Liver (tissue), 8 donors: ENCODE measurements at regions not wholly inside any gene's neighbourhood (a gene's known extent, or its start where the extent isn't known, plus 50 kb on each side); places are given as distances from the start of the nearest gene placed in this dataset.

Experiments used
- DNase-seq: peaks from one replicate; pipeline ENCODE4 v3.0.0-alpha.2; 2017; ENCODE audit warnings: low spot score
- H3K27ac ChIP-seq, 2 donors: one replicate each; pipeline ENCODE4 v1.7.0; 2013; ENCODE audit warnings: inconsistent platforms in 2 of 2, low read length in 2 of 2, control low read depth in 1 of 2, low read depth in 1 of 2, mild to moderate bottlenecking in 1 of 2
- H3K27me3 ChIP-seq, 4 donors: one replicate each; pipeline versions ENCODE4 v1.6.1 to v1.7.0; 2013; ENCODE audit warnings: low read length in 3 of 4, inconsistent platforms in 1 of 4, mild to moderate bottlenecking in 1 of 4, moderate library complexity in 1 of 4; ENCODE audit not compliant: control insufficient read depth in 4 of 4, insufficient read depth in 4 of 4
- H3K36me3 ChIP-seq, 4 donors: one replicate each; pipeline versions ENCODE4 v1.6.1 to v1.7.0; 2013; ENCODE audit warnings: low read length in 3 of 4, mild to moderate bottlenecking in 3 of 4, low read depth in 1 of 4, moderate library complexity in 1 of 4; ENCODE audit not compliant: control insufficient read depth in 4 of 4, insufficient read depth in 3 of 4
- H3K4me1 ChIP-seq, 4 donors: one replicate each; pipeline versions ENCODE4 v1.6.1 to v1.7.0; 2013; ENCODE audit warnings: low read length in 3 of 4, mild to moderate bottlenecking in 3 of 4, moderate library complexity in 1 of 4; ENCODE audit not compliant: control insufficient read depth in 4 of 4, insufficient read depth in 4 of 4
- H3K4me3 ChIP-seq, 3 donors: one replicate each; pipeline versions ENCODE4 v1.6.1 to v1.7.0; 2013; ENCODE audit warnings: low read length in 3 of 3, control low read depth in 1 of 3, low read depth in 1 of 3, mild to moderate bottlenecking in 1 of 3
- H3K9ac ChIP-seq, 2 donors: one replicate each; pipeline ENCODE4 v1.7.0; 2013; ENCODE audit warnings: low read length in 2 of 2, mild to moderate bottlenecking in 2 of 2, moderate library complexity in 2 of 2, control low read depth in 1 of 2, low read depth in 1 of 2
- H3K9me3 ChIP-seq, 4 donors: one replicate each; pipeline versions ENCODE4 v1.6.1 to v1.7.0; 2013; ENCODE audit warnings: low read length in 3 of 4; ENCODE audit not compliant: control insufficient read depth in 4 of 4
- CTCF ChIP-seq: fragments of 150-350 bp; IDR thresholded peaks from 2 replicates; pipeline ENCODE4 v1.5.1; 2017; ENCODE audit warnings: improper control_type of control experiment, low read depth, low read length; ENCODE audit not compliant: missing input control
- EGR1 ChIP-seq, 2 donors: IDR thresholded peaks; 2 replicates each; pipeline ENCODE4 v1.6.1; 2016 to 2018; ENCODE audit warnings: antibody characterized with exemption in 2 of 2, low read depth in 2 of 2
- FOXA1 ChIP-seq: IDR thresholded peaks from 2 replicates; pipeline ENCODE4 v1.6.1; 2016; ENCODE audit warnings: antibody characterized with exemption
- FOXA2 ChIP-seq: IDR thresholded peaks from 2 replicates; pipeline ENCODE4 v1.6.1; 2016; ENCODE audit warnings: antibody characterized with exemption
- GABPA ChIP-seq, 2 donors: IDR thresholded peaks in 1 of 2; conservative IDR thresholded peaks in 1 of 2; 2 replicates each; pipeline ENCODE4 v1.6.1; 2016; ENCODE audit warnings: antibody characterized with exemption in 2 of 2, mild to moderate bottlenecking in 1 of 2, moderate library complexity in 1 of 2
- HNF4A ChIP-seq, 2 donors: conservative IDR thresholded peaks; 2 replicates each; pipeline ENCODE4 v1.6.1; 2016; ENCODE audit warnings: antibody characterized with exemption in 2 of 2, mild to moderate bottlenecking in 2 of 2
- HNF4G ChIP-seq: IDR thresholded peaks from 2 replicates; pipeline ENCODE4 v1.6.1; 2016; ENCODE audit warnings: antibody characterized with exemption
- JUND ChIP-seq, 2 donors: IDR thresholded peaks; 2 replicates each; pipeline ENCODE4 v1.6.1; 2016; ENCODE audit warnings: antibody characterized with exemption in 2 of 2
- MAX ChIP-seq: IDR thresholded peaks from 2 replicates; pipeline ENCODE4 v1.6.1; 2016; ENCODE audit warnings: antibody characterized with exemption
- NR2F2 ChIP-seq: IDR thresholded peaks from 2 replicates; pipeline ENCODE4 v1.6.1; 2016; ENCODE audit warnings: antibody characterized with exemption
- RAD21 ChIP-seq, 2 donors: IDR thresholded peaks; 2 replicates each; pipeline ENCODE4 v1.6.1; 2016; ENCODE audit warnings: antibody characterized with exemption in 2 of 2, mild to moderate bottlenecking in 2 of 2
- RXRA ChIP-seq, 2 donors: IDR thresholded peaks; 2 replicates each; pipeline ENCODE4 v1.6.1; 2017 to 2018; ENCODE audit warnings: antibody characterized with exemption in 2 of 2, mild to moderate bottlenecking in 1 of 2
- SP1 ChIP-seq: IDR thresholded peaks from 2 replicates; pipeline ENCODE4 v1.6.1; 2018; ENCODE audit warnings: antibody characterized with exemption, mild to moderate bottlenecking
- TAF1 ChIP-seq: conservative IDR thresholded peaks from 2 replicates; pipeline ENCODE4 v1.6.1; 2016; ENCODE audit warnings: antibody characterized with exemption, mild to moderate bottlenecking
- YY1 ChIP-seq: IDR thresholded peaks from 2 replicates; pipeline ENCODE4 v1.6.1; 2016; ENCODE audit warnings: antibody characterized with exemption, mild to moderate bottlenecking
- ZBTB33 ChIP-seq: IDR thresholded peaks from 2 replicates; pipeline ENCODE4 v1.6.1; 2016; ENCODE audit warnings: antibody characterized with exemption
- WGBS: extraction: QIAGEN DNeasy Blood & Tissue Kit; methylation state at CpG from one replicate; pipeline ENCODE4 v1.1.7; 2013; 5-methylcytosine and 5-hydroxymethylcytosine counted together
- TF ChIP-seq, protein P1 (sequence below): IDR thresholded peaks from 2 replicates; pipeline ENCODE4 v1.6.1; 2016; ENCODE audit warnings: antibody characterized with exemption, mild to moderate bottlenecking
- TF ChIP-seq, protein P2 (sequence below): IDR thresholded peaks from 2 replicates; pipeline ENCODE4 v1.6.1; 2016; ENCODE audit warnings: antibody characterized with exemption
- donor health status: healthy.
- donor health status: healthy.
- donor health status: healthy.
- donor health status: healthy.
- donor health status: healthy.

GRCh38 chr4:89617317-89617716 lies 219.6 kb downstream of the SNCA start (continued):
- TF ChIP-seq NR2F2 = no peak

DNA sequence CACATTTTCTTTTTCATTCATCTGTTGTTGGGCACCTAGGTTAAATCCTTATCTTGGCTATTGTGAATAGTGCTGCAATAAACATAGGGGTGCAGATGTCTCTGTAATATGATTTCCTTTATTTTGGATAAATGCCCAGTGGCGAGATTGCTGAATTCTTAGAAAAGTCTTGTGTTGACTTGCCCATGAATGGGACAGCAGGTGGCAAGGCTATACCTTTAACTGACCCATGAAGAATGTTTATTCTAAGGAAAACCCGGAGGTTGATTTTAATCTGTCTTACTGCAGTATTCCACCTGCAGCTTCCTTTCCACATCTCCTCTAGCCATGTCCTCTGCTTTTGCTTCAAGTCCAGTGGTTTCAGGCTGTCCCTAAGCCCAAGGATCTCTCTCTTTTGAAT lies 220.6 kb downstream of the SNCA start:
- H3K9me3 ChIP-seq = no peaks in the 10 kb centered on the region
- no peak overlapping the region for H3K27ac ChIP-seq
- DNase-seq = no peak
- WGBS = 50% methylated on average over 2 of the region's 2 CpGs
- TF ChIP-seq JUND (IDR thresholded peaks at IDR 0.05) (no peak), TAF1 (no peak), FOXA1 (no peak), GABPA (IDR thresholded peaks at IDR 0.05 in 1 of 2, conservative IDR thresholded peaks at IDR 0.05 in 1 of 2) (no peak), RXRA (IDR thresholded peaks at IDR 0.05) (no peak), YY1 (no peak)
- TF ChIP-seq, protein P1, sequence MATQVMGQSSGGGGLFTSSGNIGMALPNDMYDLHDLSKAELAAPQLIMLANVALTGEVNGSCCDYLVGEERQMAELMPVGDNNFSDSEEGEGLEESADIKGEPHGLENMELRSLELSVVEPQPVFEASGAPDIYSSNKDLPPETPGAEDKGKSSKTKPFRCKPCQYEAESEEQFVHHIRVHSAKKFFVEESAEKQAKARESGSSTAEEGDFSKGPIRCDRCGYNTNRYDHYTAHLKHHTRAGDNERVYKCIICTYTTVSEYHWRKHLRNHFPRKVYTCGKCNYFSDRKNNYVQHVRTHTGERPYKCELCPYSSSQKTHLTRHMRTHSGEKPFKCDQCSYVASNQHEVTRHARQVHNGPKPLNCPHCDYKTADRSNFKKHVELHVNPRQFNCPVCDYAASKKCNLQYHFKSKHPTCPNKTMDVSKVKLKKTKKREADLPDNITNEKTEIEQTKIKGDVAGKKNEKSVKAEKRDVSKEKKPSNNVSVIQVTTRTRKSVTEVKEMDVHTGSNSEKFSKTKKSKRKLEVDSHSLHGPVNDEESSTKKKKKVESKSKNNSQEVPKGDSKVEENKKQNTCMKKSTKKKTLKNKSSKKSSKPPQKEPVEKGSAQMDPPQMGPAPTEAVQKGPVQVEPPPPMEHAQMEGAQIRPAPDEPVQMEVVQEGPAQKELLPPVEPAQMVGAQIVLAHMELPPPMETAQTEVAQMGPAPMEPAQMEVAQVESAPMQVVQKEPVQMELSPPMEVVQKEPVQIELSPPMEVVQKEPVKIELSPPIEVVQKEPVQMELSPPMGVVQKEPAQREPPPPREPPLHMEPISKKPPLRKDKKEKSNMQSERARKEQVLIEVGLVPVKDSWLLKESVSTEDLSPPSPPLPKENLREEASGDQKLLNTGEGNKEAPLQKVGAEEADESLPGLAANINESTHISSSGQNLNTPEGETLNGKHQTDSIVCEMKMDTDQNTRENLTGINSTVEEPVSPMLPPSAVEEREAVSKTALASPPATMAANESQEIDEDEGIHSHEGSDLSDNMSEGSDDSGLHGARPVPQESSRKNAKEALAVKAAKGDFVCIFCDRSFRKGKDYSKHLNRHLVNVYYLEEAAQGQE = no peak
- H3K4me1 ChIP-seq = no peaks in the 10 kb centered on the region
- no peaks in the 10 kb centered on the region for H3K36me3 ChIP-seq
- peaks cover 0 to 7% (median 0%) of the 10 kb centered on the region in 4 donors for H3K27me3 ChIP-seq
- H3K9ac ChIP-seq = no peak overlapping the region
- no peak overlapping the region for H3K4me3 ChIP-seq

- H3K4me1 ChIP-seq = no peaks in the 10 kb centered on the region
- H3K27ac ChIP-seq = no peak overlapping the region
- DNase-seq = no peak
- H3K9ac ChIP-seq = no peak overlapping the region
- peaks cover 0 to 5% (median 0%) of the 10 kb centered on the region in 4 donors for H3K27me3 ChIP-seq
- TF ChIP-seq HNF4G (no peak), NR2F2 (no peak), YY1 (no peak), FOXA2 (no peak), HNF4A (conservative IDR thresholded peaks at IDR 0.05) (no peak), SP1 (no peak), FOXA1 (no peak), EGR1 (IDR thresholded peaks at IDR 0.05; ENCODE audit: low read depth in 2 of 2) (no peak), CTCF (no peak), RAD21 (IDR thresholded peaks at IDR 0.05) (no peak), JUND (IDR thresholded peaks at IDR 0.05) (no peak), TAF1 (no peak), MAX (no peak), ZBTB33 (no peak), GABPA (IDR thresholded peaks at IDR 0.05 in 1 of 2, conservative IDR thresholded peaks at IDR 0.05 in 1 of 2) (no peak), RXRA (IDR thresholded peaks at IDR 0.05) (no peak)
- TF ChIP-seq, protein P2, sequence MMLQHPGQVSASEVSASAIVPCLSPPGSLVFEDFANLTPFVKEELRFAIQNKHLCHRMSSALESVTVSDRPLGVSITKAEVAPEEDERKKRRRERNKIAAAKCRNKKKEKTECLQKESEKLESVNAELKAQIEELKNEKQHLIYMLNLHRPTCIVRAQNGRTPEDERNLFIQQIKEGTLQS = no peak
- TF ChIP-seq, protein P1 = no peak
- 66% methylated on average over 4 of the region's 4 CpGs for WGBS
- no peaks in the 10 kb centered on the region for H3K36me3 ChIP-seq
- H3K9me3 ChIP-seq = no peaks in the 10 kb centered on the region
- H3K4me3 ChIP-seq = no peak overlapping the region
Measured at GRCh38 chr4:89615051-89615450, 221.9 kb downstream of the SNCA start.
